ENCODE measurements at regions not wholly inside any gene's neighbourhood (a gene's known extent, or its start where the extent isn't known, plus 50 kb on each side); places are given as distances from the start of the nearest gene placed in this dataset. TPM values are rescaled to one million over a fixed set of nuclear protein-coding genes. Genes with fewer than 3 reads are reported as not detected.

- no peak for DNase-seq (ENCODE audit: low read depth)
- no peak for TF ChIP-seq CTCF (IDR thresholded peaks at IDR 0.05; ENCODE audit: insufficient read depth, low read length)
These were observed 64.6 kb upstream of the C1orf21 start for GRCh38 chr1:184322253-184322652.

GRCh38 chr1:184324972-184325371 is 61.9 kb upstream of the C1orf21 start:
- TF ChIP-seq CTCF (IDR thresholded peaks at IDR 0.05; ENCODE audit: insufficient read depth, low read length): no peak
- H3K4me3 ChIP-seq (ENCODE audit: low read depth, low read length): no peak overlapping the region
- no peak for DNase-seq (ENCODE audit: low read depth)

More at GRCh38 chr1:184322253-184322652, 64.6 kb upstream of the C1orf21 start:
- H3K4me3 ChIP-seq (ENCODE audit: low read depth, low read length): no peak overlapping the region

DNA sequence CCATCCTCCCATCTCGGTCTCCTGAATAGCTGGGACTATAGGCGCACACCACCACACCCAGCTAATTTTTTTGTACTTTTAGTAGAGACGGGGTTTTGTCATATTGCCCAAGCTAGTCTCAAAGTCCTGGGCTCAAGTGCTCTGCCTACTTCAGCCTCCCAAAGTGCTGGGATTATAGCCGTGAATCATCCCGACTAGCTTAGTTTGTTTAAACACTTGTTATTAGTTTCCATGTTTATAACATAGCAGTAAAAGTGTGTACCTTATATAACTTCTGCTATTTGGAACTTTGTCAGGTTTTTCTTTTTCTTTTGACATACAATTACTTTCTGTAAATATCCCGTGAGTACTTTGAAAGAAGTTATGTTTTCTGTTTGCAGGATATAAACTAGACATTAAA is 60.6 kb upstream of the C1orf21 start:
- no peak overlapping the region for H3K4me3 ChIP-seq (ENCODE audit: low read depth, low read length)
- DNase-seq (ENCODE audit: low read depth): no peak
- TF ChIP-seq CTCF (IDR thresholded peaks at IDR 0.05; ENCODE audit: insufficient read depth, low read length): no peak

DNA sequence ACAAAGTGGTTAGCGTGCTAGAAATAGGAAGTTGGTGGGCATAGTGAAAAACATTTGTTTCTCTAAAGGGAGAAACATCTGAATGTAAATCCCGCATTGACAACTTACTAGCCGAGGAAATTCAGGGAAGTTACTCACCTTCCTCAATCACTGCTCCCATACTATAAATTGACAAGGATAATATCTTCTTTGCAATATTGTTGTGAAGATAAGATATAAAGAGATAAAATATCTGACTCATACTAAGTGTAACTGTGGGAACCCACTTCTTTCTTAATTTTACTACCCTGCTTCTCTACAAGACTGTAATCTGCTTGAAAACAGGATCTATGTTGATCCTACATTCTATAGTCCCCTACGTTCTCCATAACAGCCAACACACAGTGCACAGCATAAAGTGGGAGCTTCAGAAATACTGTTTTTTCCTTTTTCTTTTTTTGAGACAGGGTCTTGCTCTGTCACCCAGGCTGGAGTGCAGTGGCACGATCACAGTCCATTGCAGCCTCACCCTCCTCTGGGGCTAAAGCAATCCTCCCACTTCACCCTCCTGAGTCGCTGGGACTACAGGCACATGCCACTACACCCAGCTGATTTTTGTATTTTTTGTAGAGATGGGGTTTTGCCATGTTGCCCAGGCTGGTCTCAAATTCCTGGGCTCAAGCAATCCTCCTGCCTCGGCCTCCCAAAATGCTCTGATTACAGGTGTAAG is 57.4 kb upstream of the C1orf21 start:
- no peak for TF ChIP-seq CTCF (IDR thresholded peaks at IDR 0.05; ENCODE audit: insufficient read depth, low read length)
- DNase-seq (ENCODE audit: low read depth): no peak
- H3K4me3 ChIP-seq (ENCODE audit: low read depth, low read length): no peak overlapping the region

DNA sequence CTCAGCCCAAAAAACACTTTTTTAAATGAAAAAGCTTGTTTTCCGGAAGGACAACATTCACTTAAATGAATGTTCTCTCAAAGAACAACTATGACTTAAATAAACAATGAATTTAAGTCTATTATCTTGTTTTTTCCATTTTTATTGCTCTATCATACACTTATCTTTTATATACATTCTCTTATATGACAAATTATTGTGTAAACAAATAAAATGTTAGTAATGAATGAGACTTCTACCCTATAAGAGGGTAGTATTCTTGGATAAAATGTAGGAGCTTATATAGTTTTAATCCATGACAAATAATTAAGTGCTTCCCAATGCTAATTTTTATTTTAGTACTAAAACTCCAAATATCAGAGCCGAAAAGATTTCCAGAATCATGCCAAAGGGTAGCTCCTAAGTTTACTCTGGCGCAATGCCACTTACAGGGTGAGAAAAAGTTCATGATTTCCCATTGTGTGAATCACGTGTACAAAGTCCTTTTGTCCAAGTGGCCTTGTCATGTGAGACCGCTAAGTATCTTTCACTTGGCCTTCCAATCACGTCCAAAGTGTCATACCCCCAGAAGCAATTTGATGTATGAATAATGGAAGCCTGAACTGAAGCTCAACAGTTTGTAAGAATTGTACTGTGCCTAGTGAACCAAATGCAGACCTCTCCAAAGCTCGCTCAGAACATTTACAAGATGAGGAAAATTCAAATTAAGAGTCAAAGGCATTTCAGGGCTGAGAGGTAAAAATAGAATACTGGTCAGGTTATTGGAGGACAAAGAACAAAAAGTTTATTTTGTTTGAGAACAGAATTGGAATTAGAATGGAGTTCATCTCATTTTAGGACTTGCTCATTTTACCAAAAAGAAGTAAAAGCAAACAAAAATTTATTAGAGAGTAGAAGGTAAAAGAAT is 56.6 kb upstream of the C1orf21 start:
- H3K4me3 ChIP-seq (ENCODE audit: low read depth, low read length): no peak overlapping the region
- DNase-seq (ENCODE audit: low read depth): peak; percentile 39
- TF ChIP-seq CTCF (IDR thresholded peaks at IDR 0.05; ENCODE audit: insufficient read depth, low read length): no peak

GRCh38 chr1:184330875-184331274 is 56.0 kb upstream of the C1orf21 start:
- DNase-seq (ENCODE audit: low read depth): no peak
- no peak overlapping the region for H3K4me3 ChIP-seq (ENCODE audit: low read depth, low read length)
- no peak for TF ChIP-seq CTCF (IDR thresholded peaks at IDR 0.05; ENCODE audit: insufficient read depth, low read length)

Small RNAs in the stretch of these regions (small RNA-seq; reads per million reads assigned to genes)
- not detected for gene RF00019

All from fibroblast of the aortic adventitia (primary cell).